Activated naive CD8-positive, alpha-beta T cell (primary cell): ENCODE measurements at regions not wholly inside any gene's neighbourhood (a gene's known extent, or its start where the extent isn't known, plus 50 kb on each side); places are given as distances from the start of the nearest gene placed in this dataset.

ENCODE experiments used
- H3K27ac Mint-ChIP-seq: one replicate; pipeline ENCODE4 v1.8.0; 2021; ENCODE audit warnings: mixed read lengths
- H3K27me3 Mint-ChIP-seq: one replicate; pipeline ENCODE4 v1.8.0; 2021; ENCODE audit warnings: mixed read lengths
- H3K36me3 Mint-ChIP-seq: one replicate; pipeline ENCODE4 v1.8.0; 2021; ENCODE audit warnings: mixed read lengths
- H3K4me1 Mint-ChIP-seq: one replicate; pipeline ENCODE4 v1.8.0; 2021; ENCODE audit warnings: low read depth, mixed read lengths
- H3K4me3 Mint-ChIP-seq: one replicate; pipeline ENCODE4 v1.8.0; 2021; ENCODE audit warnings: mild to moderate bottlenecking, mixed read lengths
- H3K9me3 Mint-ChIP-seq: one replicate; pipeline ENCODE4 v1.8.0; 2021; ENCODE audit warnings: low read depth, mixed read lengths

DNA sequence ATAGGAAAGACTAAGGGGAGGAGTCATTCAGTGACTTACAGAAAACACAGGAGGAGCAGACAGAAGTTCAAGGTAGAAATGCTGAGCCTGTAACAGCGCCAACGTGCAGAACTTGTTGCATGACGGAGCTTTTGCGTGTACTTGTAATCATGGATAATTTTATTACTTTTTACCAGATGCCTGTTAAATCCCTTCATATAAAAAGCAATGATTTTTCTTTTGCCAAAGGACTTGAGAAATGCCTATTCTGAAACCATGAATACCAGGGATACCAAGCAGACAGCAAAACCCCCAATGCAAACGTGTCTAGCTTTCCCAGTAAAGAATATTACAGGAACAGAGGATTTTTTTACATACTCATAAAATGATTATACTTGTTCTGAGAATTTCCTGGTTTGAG, 163.6 kb upstream of the GSC start:
- Mint-ChIP-seq H3K9me3 (no peaks in the 10 kb centered on the region), H3K27ac (no peak overlapping the region), H3K4me1 (peaks cover 1% of the 10 kb centered on the region), H3K36me3 (no peaks in the 10 kb centered on the region), H3K27me3 (peaks cover 5% of the 10 kb centered on the region), H3K4me3 (no peak overlapping the region)

GRCh38 chr14:94932589-94932988, 162.7 kb upstream of the GSC start:
- Mint-ChIP-seq H3K27me3 (peaks cover 5% of the 10 kb centered on the region), H3K27ac (no peak overlapping the region), H3K36me3 (no peaks in the 10 kb centered on the region), H3K4me1 (peaks cover 1% of the 10 kb centered on the region), H3K9me3 (no peaks in the 10 kb centered on the region), H3K4me3 (no peak overlapping the region)

DNA sequence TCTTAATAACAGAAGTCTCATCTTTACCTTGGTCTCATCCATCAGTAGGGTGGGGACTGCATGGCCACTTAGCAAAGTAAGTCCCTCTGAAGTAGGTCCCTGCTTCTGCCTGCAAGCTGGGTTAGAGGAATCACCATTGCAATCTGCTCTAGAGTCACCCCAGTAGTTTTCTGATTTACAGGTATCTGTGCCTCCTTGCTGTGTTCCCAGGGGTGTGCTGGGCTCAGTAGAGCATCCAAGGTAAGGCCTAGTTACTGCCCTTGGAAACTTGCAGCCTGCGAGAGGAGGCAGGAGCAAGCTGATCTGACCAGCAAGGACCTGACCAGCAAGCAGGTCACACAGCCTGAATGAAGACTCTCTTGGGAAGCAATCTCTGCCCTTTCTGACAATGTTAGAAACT, 160.8 kb upstream of the GSC start:
- Mint-ChIP-seq H3K27ac (no peak overlapping the region), H3K27me3 (peaks cover 6% of the 10 kb centered on the region), H3K36me3 (no peaks in the 10 kb centered on the region), H3K4me3 (no peak overlapping the region), H3K4me1 (peaks cover 1% of the 10 kb centered on the region), H3K9me3 (no peaks in the 10 kb centered on the region)

DNA sequence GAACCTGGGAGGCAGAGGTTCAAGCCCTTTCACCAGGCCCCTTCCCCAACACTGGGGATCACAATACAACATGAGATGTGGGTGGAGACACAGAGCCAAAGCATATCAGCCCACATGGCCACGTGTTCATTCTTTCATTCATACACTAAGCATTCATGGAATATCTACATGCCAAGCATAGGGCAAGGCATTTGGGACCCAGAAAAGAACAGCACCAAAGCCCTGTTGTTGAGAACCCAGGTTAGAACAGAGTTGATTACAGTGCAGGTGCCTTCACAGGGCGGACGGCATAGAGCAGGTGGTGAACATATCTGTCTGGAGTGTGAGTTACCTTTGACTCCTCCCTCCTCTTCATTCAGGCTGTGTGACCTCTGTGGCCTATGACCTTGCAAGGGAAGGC, 159.4 kb upstream of the GSC start:
- no peaks in the 10 kb centered on the region for H3K36me3 Mint-ChIP-seq
- peaks cover 1% of the 10 kb centered on the region for H3K4me1 Mint-ChIP-seq
- H3K27me3 Mint-ChIP-seq, result peaks cover 6% of the 10 kb centered on the region
- H3K9me3 Mint-ChIP-seq, result no peaks in the 10 kb centered on the region
- H3K4me3 Mint-ChIP-seq, result no peak overlapping the region
- H3K27ac Mint-ChIP-seq, result no peak overlapping the region

DNA sequence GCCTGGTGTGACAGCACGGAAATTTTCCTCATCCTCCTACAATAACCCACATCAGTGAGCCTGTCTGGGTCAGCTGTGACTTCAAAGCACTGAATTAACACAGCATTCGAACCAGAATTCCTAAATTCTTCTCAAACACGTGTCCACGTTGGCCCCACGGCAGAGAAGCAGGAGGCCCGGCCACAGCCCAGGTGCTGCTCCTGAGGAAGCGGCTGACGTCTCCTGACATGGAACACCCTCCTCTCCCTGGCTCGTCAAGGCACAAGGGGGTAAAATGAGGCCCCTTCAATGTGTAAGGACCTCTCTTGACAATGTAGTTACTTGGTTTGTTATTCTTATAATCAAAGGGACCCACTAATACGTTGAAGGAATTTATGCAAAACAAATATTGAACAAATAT, 156.3 kb upstream of the GSC start:
- Mint-ChIP-seq H3K27me3 (peaks cover 2% of the 10 kb centered on the region), H3K9me3 (no peaks in the 10 kb centered on the region), H3K36me3 (no peaks in the 10 kb centered on the region), H3K27ac (no peak overlapping the region), H3K4me1 (peaks cover 1% of the 10 kb centered on the region), H3K4me3 (no peak overlapping the region)

DNA sequence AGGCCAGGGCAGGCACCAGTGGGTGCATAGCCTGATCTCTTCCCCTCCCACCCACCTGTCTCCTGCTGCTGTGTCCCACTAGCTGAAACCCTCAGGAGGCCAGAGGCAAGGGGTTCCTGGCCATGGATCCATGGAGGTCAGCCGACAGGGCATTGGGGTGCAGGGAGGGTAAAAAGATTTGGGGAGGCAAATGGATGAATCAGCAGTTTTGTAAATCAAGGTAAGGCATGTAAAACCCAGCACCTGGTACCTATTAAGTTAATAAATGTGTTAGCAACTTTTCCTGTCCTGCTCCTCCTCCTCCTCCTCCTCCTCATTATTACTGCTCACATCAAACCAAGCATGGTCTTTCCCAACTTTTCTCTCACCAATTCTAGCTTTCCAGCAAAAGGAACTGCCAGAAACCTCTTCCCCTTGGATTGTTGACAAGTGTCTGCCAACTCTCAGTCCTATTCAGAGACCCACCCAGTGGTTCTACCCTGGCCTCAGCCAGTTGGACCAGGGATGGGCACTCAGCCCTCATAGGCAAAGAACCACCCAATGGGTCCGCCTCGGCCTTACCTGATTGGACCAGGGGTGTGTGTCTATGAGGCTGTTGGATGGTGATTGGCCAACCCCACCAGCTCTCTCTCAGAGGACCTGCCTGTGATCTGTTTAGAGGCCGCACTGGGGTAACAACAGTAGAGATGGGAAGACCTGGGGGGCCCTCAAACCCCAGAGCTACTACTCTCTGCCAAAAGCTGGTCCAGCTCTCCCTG, 155.7 kb upstream of the GSC start:
- Mint-ChIP-seq H3K4me1 (no peaks in the 10 kb centered on the region), H3K27ac (no peak overlapping the region), H3K4me3 (no peak overlapping the region), H3K9me3 (no peaks in the 10 kb centered on the region), H3K27me3 (peaks cover 2% of the 10 kb centered on the region), H3K36me3 (no peaks in the 10 kb centered on the region)

- Mint-ChIP-seq H3K4me3 (no peak overlapping the region), H3K27me3 (peaks cover 3% of the 10 kb centered on the region), H3K9me3 (no peaks in the 10 kb centered on the region), H3K36me3 (no peaks in the 10 kb centered on the region), H3K27ac (no peak overlapping the region), H3K4me1 (no peaks in the 10 kb centered on the region)
These were observed 154.3 kb upstream of the GSC start for GRCh38 chr14:94924189-94924588.

- Mint-ChIP-seq H3K27ac (no peak overlapping the region), H3K36me3 (no peaks in the 10 kb centered on the region), H3K27me3 (peaks cover 3% of the 10 kb centered on the region), H3K4me3 (no peak overlapping the region), H3K9me3 (no peaks in the 10 kb centered on the region), H3K4me1 (no peaks in the 10 kb centered on the region)
These were observed 153.9 kb upstream of the GSC start for GRCh38 chr14:94923786-94924185.

GRCh38 chr14:94922595-94923239, 152.8 kb upstream of the GSC start:
- Mint-ChIP-seq H3K27me3 (peaks cover 3% of the 10 kb centered on the region), H3K4me3 (no peak overlapping the region), H3K4me1 (no peaks in the 10 kb centered on the region), H3K9me3 (no peaks in the 10 kb centered on the region), H3K27ac (no peak overlapping the region), H3K36me3 (no peaks in the 10 kb centered on the region)

DNA sequence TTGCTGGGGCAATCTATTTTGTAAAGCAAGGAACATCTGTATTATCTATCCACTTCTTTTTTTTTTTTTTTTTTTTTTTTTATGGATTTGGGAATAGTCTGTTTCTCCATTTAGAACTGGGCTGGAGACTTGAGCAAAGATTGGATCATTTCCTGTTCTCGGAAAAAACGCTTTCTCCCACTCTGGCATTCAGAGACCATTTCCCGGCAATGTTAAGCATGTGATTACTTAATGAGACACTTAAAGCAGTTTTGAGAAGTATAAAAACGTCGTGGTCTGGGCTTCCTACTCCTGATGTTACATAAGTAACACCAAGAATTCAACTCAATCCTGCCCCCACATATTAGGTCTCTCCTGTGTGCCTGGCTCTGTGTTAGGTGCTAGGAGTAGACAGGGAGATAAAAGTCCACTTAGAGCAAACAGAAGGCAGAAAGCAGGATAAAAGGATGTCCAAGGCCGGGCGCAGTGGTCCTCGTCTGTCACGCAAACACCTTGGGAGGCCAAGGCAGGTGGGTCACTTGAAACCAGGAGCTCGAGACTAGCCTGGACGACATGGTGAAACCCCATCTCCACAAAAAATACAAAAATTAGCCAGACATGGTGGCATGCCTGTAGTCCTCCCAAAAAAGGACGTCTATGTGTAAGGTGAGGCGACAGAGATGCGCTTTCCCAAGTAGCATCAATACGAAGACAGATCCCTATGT, 152.1 kb upstream of the GSC start:
- H3K36me3 Mint-ChIP-seq, result no peaks in the 10 kb centered on the region
- H3K4me3 Mint-ChIP-seq, result no peak overlapping the region
- H3K27ac Mint-ChIP-seq, result no peak overlapping the region
- no peaks in the 10 kb centered on the region for H3K9me3 Mint-ChIP-seq
- H3K27me3 Mint-ChIP-seq, result peaks cover 3% of the 10 kb centered on the region
- H3K4me1 Mint-ChIP-seq, result no peaks in the 10 kb centered on the region

- H3K4me3 Mint-ChIP-seq, result no peak overlapping the region
- no peaks in the 10 kb centered on the region for H3K9me3 Mint-ChIP-seq
- no peaks in the 10 kb centered on the region for H3K4me1 Mint-ChIP-seq
- H3K36me3 Mint-ChIP-seq, result no peaks in the 10 kb centered on the region
- H3K27me3 Mint-ChIP-seq, result peaks cover 6% of the 10 kb centered on the region
- no peak overlapping the region for H3K27ac Mint-ChIP-seq
These were observed 151.5 kb upstream of the GSC start for GRCh38 chr14:94921456-94921855.

- H3K27me3 Mint-ChIP-seq, result peaks cover 4% of the 10 kb centered on the region
- H3K36me3 Mint-ChIP-seq, result no peaks in the 10 kb centered on the region
- no peaks in the 10 kb centered on the region for H3K4me1 Mint-ChIP-seq
- no peaks in the 10 kb centered on the region for H3K9me3 Mint-ChIP-seq
- H3K27ac Mint-ChIP-seq, result no peak overlapping the region
- no peak overlapping the region for H3K4me3 Mint-ChIP-seq
These were observed 150.0 kb upstream of the GSC start for GRCh38 chr14:94919896-94920295.

DNA sequence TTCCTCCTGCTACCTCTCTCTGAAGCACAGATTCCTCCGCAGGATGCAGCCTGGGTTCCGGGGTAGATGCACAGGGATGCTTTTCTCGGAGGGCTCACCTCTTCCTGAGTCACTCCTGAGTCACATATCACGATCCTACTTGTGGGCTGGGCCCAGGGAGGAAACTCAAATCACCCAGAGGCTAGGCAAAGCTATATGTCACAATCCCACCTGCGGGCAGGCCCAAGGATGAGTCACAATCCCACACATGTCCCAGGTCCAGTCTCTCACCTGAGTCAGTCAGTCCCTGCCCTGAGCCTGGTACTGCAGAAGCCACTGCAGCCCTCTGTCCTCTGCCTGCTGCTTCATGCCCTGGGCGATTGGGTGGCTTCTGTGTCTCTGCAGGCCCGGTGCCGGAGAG, 149.0 kb upstream of the GSC start:
- Mint-ChIP-seq H3K9me3 (no peaks in the 10 kb centered on the region), H3K36me3 (no peaks in the 10 kb centered on the region), H3K27me3 (peaks cover 4% of the 10 kb centered on the region), H3K27ac (no peak overlapping the region), H3K4me1 (no peaks in the 10 kb centered on the region), H3K4me3 (no peak overlapping the region)

DNA sequence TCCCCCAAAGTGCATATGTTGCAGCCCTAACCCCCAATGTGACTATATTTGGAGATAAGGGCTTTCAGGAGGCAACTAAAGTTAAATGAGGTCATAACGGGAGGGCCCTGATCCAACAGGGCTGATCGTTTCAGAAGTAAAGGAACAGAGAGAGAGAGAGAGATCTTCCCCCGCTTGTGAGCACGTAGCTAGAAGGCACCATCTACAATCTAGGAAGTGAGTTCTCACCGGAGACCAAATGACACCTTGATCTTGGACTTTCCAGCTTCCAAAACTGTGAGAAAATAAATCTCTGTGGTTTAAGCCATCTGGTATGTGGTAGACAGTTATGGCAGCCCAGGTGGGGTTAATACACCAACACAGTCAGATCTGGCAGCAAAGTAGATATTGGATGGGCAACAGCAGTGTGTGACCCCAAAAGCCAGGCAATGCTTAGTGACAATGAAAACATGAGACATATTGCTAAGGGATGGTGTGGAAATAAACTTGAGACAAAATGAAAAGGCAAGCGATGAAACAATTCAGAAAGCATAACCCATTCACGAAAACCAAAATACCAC, 147.2 kb upstream of the GSC start:
- peaks cover 4% of the 10 kb centered on the region for H3K27me3 Mint-ChIP-seq
- H3K4me3 Mint-ChIP-seq, result no peak overlapping the region
- no peaks in the 10 kb centered on the region for H3K36me3 Mint-ChIP-seq

DNA sequence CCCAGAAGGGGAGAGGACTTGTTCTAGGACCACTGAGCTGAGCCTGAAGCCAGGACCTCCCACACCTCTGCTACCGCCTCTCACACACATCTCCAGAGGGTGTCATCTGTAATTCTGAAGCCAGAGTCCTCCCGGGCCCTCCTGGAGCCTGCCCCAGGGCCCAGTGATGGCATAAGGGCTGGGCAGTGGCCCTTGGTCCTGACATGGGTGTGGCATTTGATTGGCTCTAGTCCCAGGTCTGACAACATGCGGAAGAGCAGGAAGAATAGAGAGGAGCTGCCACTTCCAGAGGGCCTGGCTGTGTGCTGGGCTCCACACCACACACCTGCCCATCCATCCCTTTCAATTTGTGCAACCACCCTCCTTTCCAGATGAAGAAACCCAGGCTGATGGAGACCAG, 144.3 kb upstream of the GSC start:
- H3K9me3 Mint-ChIP-seq, result peaks cover 7% of the 10 kb centered on the region
- H3K27me3 Mint-ChIP-seq, result peaks cover 9% of the 10 kb centered on the region
- no peak overlapping the region for H3K27ac Mint-ChIP-seq
- H3K36me3 Mint-ChIP-seq, result peaks cover 3% of the 10 kb centered on the region
- H3K4me1 Mint-ChIP-seq, result no peaks in the 10 kb centered on the region
- H3K4me3 Mint-ChIP-seq, result no peak overlapping the region

More for the DNA sequence above, 147.2 kb upstream of the GSC start:
- Mint-ChIP-seq H3K27ac (no peak overlapping the region), H3K4me1 (no peaks in the 10 kb centered on the region), H3K9me3 (no peaks in the 10 kb centered on the region)
